ENCODE measurements at regions not wholly inside any gene's neighbourhood (a gene's known extent, or its start where the extent isn't known, plus 50 kb on each side); places are given as distances from the start of the nearest gene placed in this dataset.

GRCh38 chr12:65675141-65675621 lies 149.1 kb upstream of the HMGA2 start:
- no peak for TF ChIP-seq EZH2phosphoT487 (IDR thresholded peaks at IDR 0.05; ENCODE audit: borderline replicate concordance, low read depth, low read length)
- TF ChIP-seq, protein P1, sequence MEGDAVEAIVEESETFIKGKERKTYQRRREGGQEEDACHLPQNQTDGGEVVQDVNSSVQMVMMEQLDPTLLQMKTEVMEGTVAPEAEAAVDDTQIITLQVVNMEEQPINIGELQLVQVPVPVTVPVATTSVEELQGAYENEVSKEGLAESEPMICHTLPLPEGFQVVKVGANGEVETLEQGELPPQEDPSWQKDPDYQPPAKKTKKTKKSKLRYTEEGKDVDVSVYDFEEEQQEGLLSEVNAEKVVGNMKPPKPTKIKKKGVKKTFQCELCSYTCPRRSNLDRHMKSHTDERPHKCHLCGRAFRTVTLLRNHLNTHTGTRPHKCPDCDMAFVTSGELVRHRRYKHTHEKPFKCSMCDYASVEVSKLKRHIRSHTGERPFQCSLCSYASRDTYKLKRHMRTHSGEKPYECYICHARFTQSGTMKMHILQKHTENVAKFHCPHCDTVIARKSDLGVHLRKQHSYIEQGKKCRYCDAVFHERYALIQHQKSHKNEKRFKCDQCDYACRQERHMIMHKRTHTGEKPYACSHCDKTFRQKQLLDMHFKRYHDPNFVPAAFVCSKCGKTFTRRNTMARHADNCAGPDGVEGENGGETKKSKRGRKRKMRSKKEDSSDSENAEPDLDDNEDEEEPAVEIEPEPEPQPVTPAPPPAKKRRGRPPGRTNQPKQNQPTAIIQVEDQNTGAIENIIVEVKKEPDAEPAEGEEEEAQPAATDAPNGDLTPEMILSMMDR (conservative IDR thresholded peaks at IDR 0.05; ENCODE audit: low read length), result no peak

Measured in OCI-LY7 (cell line).